Central memory CD8-positive, alpha-beta T cell (primary cell): ENCODE measurements at regions not wholly inside any gene's neighbourhood (a gene's known extent, or its start where the extent isn't known, plus 50 kb on each side); places are given as distances from the start of the nearest gene placed in this dataset.

Experiments
- ATAC-seq: fragments of 150-1000 bp; cut with Tn5 transposase; replicated peaks from 2 replicates; pipeline ENCODE4 v1.10.0; 2022; ENCODE audit warnings: mild to moderate bottlenecking, moderate FRiP score, moderate number of reproducible peaks; ENCODE audit not compliant: poor library complexity, severe bottlenecking; ENCODE audit errors: extremely low read depth
- DNase-seq, 2 donors: peaks; one replicate each; pipeline ENCODE4 v3.0.0; 2021; ENCODE audit warnings: low spot score in 2 of 2
- H3K27ac Mint-ChIP-seq: one replicate; pipeline ENCODE4 v1.8.0; 2022; ENCODE audit warnings: low read depth, mild to moderate bottlenecking, moderate library complexity, mixed read lengths
- H3K27me3 Mint-ChIP-seq: one replicate; pipeline ENCODE4 v1.8.0; 2022; ENCODE audit warnings: mixed read lengths
- H3K36me3 Mint-ChIP-seq: one replicate; pipeline ENCODE4 v1.8.0; 2022; ENCODE audit warnings: mild to moderate bottlenecking, moderate library complexity, mixed read lengths; ENCODE audit not compliant: insufficient read depth
- H3K4me1 Mint-ChIP-seq: one replicate; pipeline ENCODE4 v1.8.0; 2022; ENCODE audit warnings: mixed read lengths
- H3K4me3 Mint-ChIP-seq: one replicate; pipeline ENCODE4 v1.8.0; 2022; ENCODE audit warnings: mild to moderate bottlenecking, moderate library complexity, mixed read lengths
- H3K9me3 Mint-ChIP-seq: one replicate; pipeline ENCODE4 v1.8.0; 2022; ENCODE audit warnings: mixed read lengths

- H3K4me3 Mint-ChIP-seq = no peak overlapping the region
- DNase-seq (no peak), ATAC-seq (no peak)
- peaks cover 17% of the 10 kb centered on the region for H3K27me3 Mint-ChIP-seq
- no peaks in the 10 kb centered on the region for H3K9me3 Mint-ChIP-seq
- H3K4me1 Mint-ChIP-seq = no peaks in the 10 kb centered on the region
- H3K27ac Mint-ChIP-seq = no peak overlapping the region
- peaks cover 2% of the 10 kb centered on the region for H3K36me3 Mint-ChIP-seq
These were observed 210.7 kb upstream of the RGMA start for GRCh38 chr15:93299675-93300074.

GRCh38 chr15:93298901-93299300 is 209.9 kb upstream of the RGMA start:
- DNase-seq = no peak
- H3K9me3 Mint-ChIP-seq = no peaks in the 10 kb centered on the region
- peaks cover 2% of the 10 kb centered on the region for H3K36me3 Mint-ChIP-seq
- no peak for ATAC-seq
- H3K4me3 Mint-ChIP-seq = no peak overlapping the region
- H3K4me1 Mint-ChIP-seq = no peaks in the 10 kb centered on the region
- no peak overlapping the region for H3K27ac Mint-ChIP-seq
- H3K27me3 Mint-ChIP-seq = peaks cover 13% of the 10 kb centered on the region

- no peak overlapping the region for H3K27ac Mint-ChIP-seq
- H3K4me3 Mint-ChIP-seq = no peak overlapping the region
- ATAC-seq (no peak), DNase-seq (no peak)
- peaks cover 11% of the 10 kb centered on the region for H3K27me3 Mint-ChIP-seq
- H3K36me3 Mint-ChIP-seq = peaks cover 2% of the 10 kb centered on the region
- H3K9me3 Mint-ChIP-seq = no peaks in the 10 kb centered on the region
- no peaks in the 10 kb centered on the region for H3K4me1 Mint-ChIP-seq
These were observed 207.9 kb upstream of the RGMA start for GRCh38 chr15:93296759-93297500.

GRCh38 chr15:93294896-93295295 is 205.9 kb upstream of the RGMA start:
- DNase-seq (no peak), ATAC-seq (no peak)
- peaks cover 2% of the 10 kb centered on the region for H3K36me3 Mint-ChIP-seq
- no peak overlapping the region for H3K27ac Mint-ChIP-seq
- no peaks in the 10 kb centered on the region for H3K9me3 Mint-ChIP-seq
- H3K4me3 Mint-ChIP-seq = no peak overlapping the region
- H3K4me1 Mint-ChIP-seq = no peaks in the 10 kb centered on the region
- peaks cover 31% of the 10 kb centered on the region for H3K27me3 Mint-ChIP-seq

- Mint-ChIP-seq H3K9me3 (no peaks in the 10 kb centered on the region), H3K36me3 (peaks cover 2% of the 10 kb centered on the region), H3K4me1 (no peaks in the 10 kb centered on the region), H3K4me3 (no peak overlapping the region), H3K27me3 (peaks cover 36% of the 10 kb centered on the region), H3K27ac (no peak overlapping the region)
- ATAC-seq (no peak), DNase-seq (no peak)
These were observed 205.1 kb upstream of the RGMA start for GRCh38 chr15:93294066-93294465.

GRCh38 chr15:93291380-93291779 is 202.4 kb upstream of the RGMA start:
- no peak for ATAC-seq
- Mint-ChIP-seq H3K9me3 (no peaks in the 10 kb centered on the region), H3K27me3 (peaks cover 52% of the 10 kb centered on the region)

GRCh38 chr15:93290618-93290946 is 201.6 kb upstream of the RGMA start:
- DNase-seq (no peak), ATAC-seq (no peak)
- Mint-ChIP-seq H3K9me3 (no peaks in the 10 kb centered on the region), H3K4me3 (no peak overlapping the region), H3K27ac (no peak overlapping the region), H3K36me3 (no peaks in the 10 kb centered on the region), H3K27me3 (peaks cover 52% of the 10 kb centered on the region), H3K4me1 (no peaks in the 10 kb centered on the region)

More at GRCh38 chr15:93291380-93291779, 202.4 kb upstream of the RGMA start:
- DNase-seq = no peak
- Mint-ChIP-seq H3K36me3 (no peaks in the 10 kb centered on the region), H3K4me3 (no peak overlapping the region), H3K27ac (no peak overlapping the region), H3K4me1 (no peaks in the 10 kb centered on the region)

GRCh38 chr15:93289941-93290617 is 201.1 kb upstream of the RGMA start:
- no peaks in the 10 kb centered on the region for H3K9me3 Mint-ChIP-seq
- no peak for ATAC-seq
- H3K4me3 Mint-ChIP-seq = no peak overlapping the region
- no peak for DNase-seq
- no peak overlapping the region for H3K27ac Mint-ChIP-seq
- peaks cover 50% of the 10 kb centered on the region for H3K27me3 Mint-ChIP-seq
- no peaks in the 10 kb centered on the region for H3K4me1 Mint-ChIP-seq
- no peaks in the 10 kb centered on the region for H3K36me3 Mint-ChIP-seq

GRCh38 chr15:93288728-93289294 is 199.8 kb upstream of the RGMA start:
- Mint-ChIP-seq H3K4me1 (no peaks in the 10 kb centered on the region), H3K27me3 (peaks cover 43% of the 10 kb centered on the region), H3K27ac (no peak overlapping the region), H3K9me3 (no peaks in the 10 kb centered on the region), H3K4me3 (no peak overlapping the region), H3K36me3 (no peaks in the 10 kb centered on the region)
- DNase-seq = no peak
- ATAC-seq = no peak

- Mint-ChIP-seq H3K9me3 (no peaks in the 10 kb centered on the region), H3K27me3 (peaks cover 48% of the 10 kb centered on the region), H3K36me3 (no peaks in the 10 kb centered on the region), H3K4me3 (no peak overlapping the region), H3K4me1 (no peaks in the 10 kb centered on the region), H3K27ac (no peak overlapping the region)
- ATAC-seq = no peak
- DNase-seq = no peak
These were observed 197.4 kb upstream of the RGMA start for GRCh38 chr15:93286446-93286845.

- no peaks in the 10 kb centered on the region for H3K4me1 Mint-ChIP-seq
- H3K27me3 Mint-ChIP-seq = peaks cover 28% of the 10 kb centered on the region
- DNase-seq (no peak), ATAC-seq (no peak)
- no peak overlapping the region for H3K4me3 Mint-ChIP-seq
- H3K36me3 Mint-ChIP-seq = no peaks in the 10 kb centered on the region
- H3K27ac Mint-ChIP-seq = no peak overlapping the region
- no peaks in the 10 kb centered on the region for H3K9me3 Mint-ChIP-seq
These were observed 194.8 kb upstream of the RGMA start for GRCh38 chr15:93283854-93284253.

- Mint-ChIP-seq H3K4me3 (no peak overlapping the region), H3K4me1 (no peaks in the 10 kb centered on the region), H3K9me3 (no peaks in the 10 kb centered on the region), H3K27ac (no peak overlapping the region), H3K36me3 (no peaks in the 10 kb centered on the region), H3K27me3 (peaks cover 27% of the 10 kb centered on the region)
- ATAC-seq (no peak), DNase-seq (no peak)
These were observed 193.8 kb upstream of the RGMA start for GRCh38 chr15:93282808-93283207.

GRCh38 chr15:93278783-93279182 is 189.8 kb upstream of the RGMA start:
- H3K4me3 Mint-ChIP-seq = no peak overlapping the region
- H3K27me3 Mint-ChIP-seq = peaks cover 22% of the 10 kb centered on the region
- DNase-seq = no peak

More at GRCh38 chr15:93278783-93279182, 189.8 kb upstream of the RGMA start:
- Mint-ChIP-seq H3K9me3 (no peaks in the 10 kb centered on the region), H3K4me1 (no peaks in the 10 kb centered on the region), H3K27ac (no peak overlapping the region), H3K36me3 (no peaks in the 10 kb centered on the region)
- no peak for ATAC-seq
